Mesodermal cell (in vitro differentiated cells): ENCODE measurements at regions not wholly inside any gene's neighbourhood (a gene's known extent, or its start where the extent isn't known, plus 50 kb on each side); places are given as distances from the start of the nearest gene placed in this dataset.
"Not testable (repeated sequence)": the region's sequence is repeated elsewhere in the genome, so short reads cannot be mapped to it uniquely, and the experiment has no call there.

Experiments
- H3K27ac ChIP-seq: 2 replicates; pipeline ENCODE4 v1.7.0; 2013; ENCODE audit warnings: mild to moderate bottlenecking, low read depth, low read length, moderate library complexity; ENCODE audit not compliant: severe bottlenecking
- H3K36me3 ChIP-seq: 2 replicates; pipeline ENCODE4 v1.7.1; 2013; ENCODE audit warnings: mild to moderate bottlenecking, low read length, moderate library complexity; ENCODE audit not compliant: control insufficient read depth, insufficient read depth
- H3K4me1 ChIP-seq: one replicate; pipeline ENCODE4 v1.7.1; 2013; ENCODE audit warnings: mild to moderate bottlenecking, low read length; ENCODE audit not compliant: insufficient read depth, control insufficient read depth, poor library complexity, severe bottlenecking
- H3K4me3 ChIP-seq: 2 replicates; pipeline ENCODE4 v1.7.0; 2013; ENCODE audit warnings: low read length, control low read depth, mild to moderate bottlenecking; ENCODE audit not compliant: insufficient read depth, poor library complexity, severe bottlenecking; ENCODE audit errors: extremely low read depth
- H3K9me3 ChIP-seq: 2 replicates; pipeline ENCODE4 v1.7.1; 2013; ENCODE audit warnings: mild to moderate bottlenecking, low read length, moderate library complexity; ENCODE audit not compliant: control insufficient read depth
- WGBS, 2 experiments: methylation state at CpG; one replicate each; pipeline ENCODE4 v1.1.5; 2013; ENCODE audit warnings: missing lambda C conversion rate in 2 of 2; ENCODE audit not compliant: insufficient coverage in 2 of 2; 5-methylcytosine and 5-hydroxymethylcytosine counted together

DNA sequence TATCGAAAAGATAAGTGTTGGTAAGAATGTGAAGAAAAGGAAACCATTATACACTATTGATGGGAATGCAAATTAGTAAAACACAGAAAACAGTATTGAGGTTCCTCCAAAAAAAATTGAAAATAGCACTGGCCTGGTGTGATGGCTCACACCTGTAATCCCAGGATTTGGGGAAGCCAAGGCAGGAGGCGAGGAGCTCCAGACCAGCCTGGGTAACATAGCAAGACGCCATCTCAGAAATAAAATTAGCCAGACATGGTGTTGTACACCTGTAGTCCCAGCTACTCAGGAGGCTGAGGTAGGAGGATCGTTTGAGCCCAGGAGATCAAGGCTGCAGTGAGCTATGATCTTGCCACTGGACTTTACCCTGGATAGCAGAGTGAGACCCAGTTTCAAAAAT, 5303.4 kb upstream of the TPTE start:
- peaks cover 29% of the 10 kb centered on the region for H3K9me3 ChIP-seq
- not testable (repeated sequence) for H3K36me3 ChIP-seq, H3K27ac ChIP-seq, H3K4me1 ChIP-seq, H3K4me3 ChIP-seq
- 43 to 59% methylated on average over 3 of the region's 4 CpGs for WGBS, 2 experiments

DNA sequence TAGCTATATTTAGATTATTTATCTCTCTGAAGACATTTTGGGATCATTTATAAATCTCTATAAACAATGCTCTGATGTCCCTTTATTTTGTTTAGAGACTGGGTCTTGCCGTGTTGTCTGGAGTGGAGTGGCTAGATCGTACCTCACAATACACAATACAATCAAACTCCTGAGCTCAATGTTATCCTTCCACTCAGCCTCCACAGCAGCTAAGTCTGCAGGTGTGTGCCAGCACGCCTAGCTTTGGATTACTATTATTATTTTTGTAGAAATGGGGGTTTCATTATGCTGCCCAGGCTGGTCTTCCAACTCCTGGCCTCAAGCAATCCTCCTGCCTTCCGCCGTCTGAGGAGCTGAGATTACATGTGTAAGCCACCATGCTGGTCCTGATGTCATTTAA, 5301.4 kb upstream of the TPTE start:
- H3K4me1 ChIP-seq, H3K4me3 ChIP-seq, H3K27ac ChIP-seq, H3K36me3 ChIP-seq: not testable (repeated sequence)
- H3K9me3 ChIP-seq: peaks cover 49% of the 10 kb centered on the region
- 66 to 85% methylated on average over 2 of the region's 5 CpGs for WGBS, 2 experiments

DNA sequence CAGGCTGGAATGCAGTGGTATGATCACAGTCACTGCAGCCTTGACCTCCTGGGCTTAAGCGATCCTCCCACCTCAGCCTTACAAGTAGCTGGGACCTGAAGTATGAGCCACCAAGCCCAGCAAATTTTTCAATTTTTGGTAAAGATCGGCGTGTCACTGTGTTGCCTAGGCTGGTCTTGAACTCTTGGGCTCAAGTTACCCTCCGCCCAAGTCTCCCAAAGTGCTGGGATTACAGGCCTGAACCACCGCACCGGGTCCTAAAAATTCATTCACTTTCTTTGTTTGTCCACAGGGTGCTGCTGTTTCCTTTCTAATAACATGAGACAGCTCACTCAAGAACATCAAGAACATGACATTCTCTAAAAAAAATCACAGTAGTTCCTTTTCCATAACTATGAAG, 5300.9 kb upstream of the TPTE start:
- WGBS, 2 experiments: 66 to 73% methylated on average over 6 of the region's 6 CpGs
- not testable (repeated sequence) for H3K36me3 ChIP-seq, H3K4me1 ChIP-seq, H3K27ac ChIP-seq, H3K4me3 ChIP-seq
- peaks cover 52% of the 10 kb centered on the region for H3K9me3 ChIP-seq

DNA sequence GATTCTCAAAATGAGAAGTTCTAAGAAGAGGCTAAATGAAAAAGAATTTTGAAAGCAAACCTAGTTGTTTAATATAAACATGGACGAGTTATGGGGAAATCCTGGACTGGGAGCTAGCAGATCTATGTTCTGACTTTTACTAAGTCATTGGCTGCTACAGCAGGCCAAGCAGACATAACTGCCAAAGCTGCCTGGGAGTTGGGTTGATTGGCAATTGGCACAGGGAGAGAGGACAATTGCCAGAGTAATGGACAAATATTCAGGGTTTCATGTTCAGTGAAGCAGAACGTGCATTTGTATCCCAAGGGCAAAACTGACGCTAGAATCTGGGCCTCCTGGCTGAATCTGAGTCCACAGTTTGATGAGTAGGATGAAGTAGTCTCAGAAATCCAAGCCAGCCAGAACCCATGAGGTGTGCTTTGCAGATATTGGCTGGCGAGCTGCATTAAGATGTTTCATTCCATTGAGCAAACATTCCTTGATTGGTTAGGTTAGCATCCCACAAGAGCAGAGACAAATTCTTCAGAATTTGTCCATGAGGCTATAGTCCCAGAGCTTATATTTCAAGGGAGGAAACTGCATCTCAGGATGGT, 5299.8 kb upstream of the TPTE start:
- H3K4me1 ChIP-seq, H3K36me3 ChIP-seq, H3K4me3 ChIP-seq, H3K27ac ChIP-seq: not testable (repeated sequence)
- WGBS, 2 experiments: 40 to 49% methylated on average over 1 to 2 of the region's 4 CpGs
- peaks cover 56% of the 10 kb centered on the region for H3K9me3 ChIP-seq

DNA sequence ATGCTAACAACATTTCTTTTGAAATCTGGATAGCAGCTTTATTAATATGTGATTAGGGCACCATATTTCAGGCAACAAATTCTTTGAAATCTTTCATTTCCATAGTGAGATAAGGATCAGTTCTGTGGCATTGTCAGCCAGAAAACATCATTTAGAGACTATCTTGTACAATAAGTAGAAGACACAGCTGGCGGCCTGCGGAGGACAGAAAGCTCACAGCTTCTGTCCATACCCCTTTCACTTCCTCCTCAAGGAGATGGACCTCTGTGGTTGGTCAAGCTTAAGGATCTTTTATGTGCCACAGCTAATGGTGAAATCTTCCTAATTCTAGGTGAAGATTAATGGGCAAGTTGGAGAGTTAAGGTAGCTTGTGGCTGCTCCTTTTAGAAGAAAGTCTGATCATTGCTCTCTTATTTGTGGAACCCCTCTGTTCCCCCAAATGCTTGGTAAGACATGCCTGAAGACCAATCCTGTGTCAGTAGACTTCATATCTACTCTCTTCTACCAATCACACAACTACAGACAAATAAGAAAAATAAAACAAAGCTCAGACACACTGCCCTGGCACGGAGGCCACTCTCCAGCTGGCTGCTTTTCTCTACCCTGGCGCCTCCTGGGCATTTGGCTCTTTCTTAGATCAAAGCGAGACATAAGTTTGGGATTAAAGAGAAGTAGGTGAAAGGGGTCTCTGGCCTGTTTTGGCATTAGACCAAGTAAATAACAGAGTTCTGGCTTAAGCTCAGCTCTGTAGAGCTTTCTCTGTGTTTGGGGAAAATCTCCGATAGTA, 5298.2 kb upstream of the TPTE start:
- not testable (repeated sequence) for H3K36me3 ChIP-seq, H3K4me3 ChIP-seq, H3K27ac ChIP-seq, H3K4me1 ChIP-seq
- peaks cover 54% of the 10 kb centered on the region for H3K9me3 ChIP-seq
- 54 to 73% methylated on average over 4 of the region's 6 CpGs for WGBS, 2 experiments

DNA sequence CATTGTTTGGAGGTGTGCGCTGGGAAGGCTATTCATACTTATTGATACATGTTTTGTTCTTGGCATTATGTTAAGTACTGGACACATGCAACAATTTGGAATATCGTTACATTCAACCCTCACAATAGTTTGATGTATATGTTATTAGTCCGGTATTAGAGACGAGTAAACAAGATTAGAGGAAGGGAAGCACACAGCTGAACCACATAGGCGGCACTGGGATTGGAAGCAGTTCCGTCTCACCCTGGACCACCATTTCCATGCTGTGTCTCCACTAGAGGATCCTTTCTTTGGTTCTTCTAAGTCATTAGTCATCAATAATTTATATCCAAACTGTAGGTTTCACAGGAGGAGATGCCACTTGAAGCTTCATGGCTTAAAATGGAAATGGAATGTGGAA, 5297.2 kb upstream of the TPTE start:
- H3K27ac ChIP-seq, H3K4me1 ChIP-seq, H3K36me3 ChIP-seq, H3K4me3 ChIP-seq: not testable (repeated sequence)
- peaks cover 59% of the 10 kb centered on the region for H3K9me3 ChIP-seq
- WGBS, 2 experiments: 79% methylated on average over 4 of the region's 6 CpGs

DNA sequence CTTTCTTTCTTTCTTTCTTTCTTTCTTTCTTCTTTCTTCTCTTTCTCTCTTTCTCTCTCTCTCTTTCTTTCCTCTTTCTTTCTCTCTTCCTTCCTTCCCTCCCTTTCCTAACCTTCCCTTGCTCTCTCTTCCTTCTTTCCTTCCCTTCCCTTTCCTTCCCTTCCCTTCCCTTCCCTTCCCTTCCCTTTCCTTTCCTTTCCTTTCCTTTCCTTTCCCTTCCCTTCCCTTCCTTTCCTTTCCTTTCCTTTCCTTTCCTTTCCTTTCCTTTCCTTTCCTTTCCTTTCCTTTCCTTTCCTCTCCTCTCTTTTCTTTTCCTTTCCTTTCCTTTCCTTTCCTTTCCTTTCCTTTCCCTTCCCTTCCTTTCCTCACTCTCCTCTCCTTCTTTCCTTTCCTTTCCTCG, 5294.1 kb upstream of the TPTE start:
- H3K9me3 ChIP-seq: peaks cover 73% of the 10 kb centered on the region
- H3K4me3 ChIP-seq, H3K27ac ChIP-seq, H3K4me1 ChIP-seq, H3K36me3 ChIP-seq: not testable (repeated sequence)
- WGBS, 2 experiments: 0% methylated on average over 1 of the region's 1 CpG; no CpG with 5 or more reads in 1 of the 2 experiments

DNA sequence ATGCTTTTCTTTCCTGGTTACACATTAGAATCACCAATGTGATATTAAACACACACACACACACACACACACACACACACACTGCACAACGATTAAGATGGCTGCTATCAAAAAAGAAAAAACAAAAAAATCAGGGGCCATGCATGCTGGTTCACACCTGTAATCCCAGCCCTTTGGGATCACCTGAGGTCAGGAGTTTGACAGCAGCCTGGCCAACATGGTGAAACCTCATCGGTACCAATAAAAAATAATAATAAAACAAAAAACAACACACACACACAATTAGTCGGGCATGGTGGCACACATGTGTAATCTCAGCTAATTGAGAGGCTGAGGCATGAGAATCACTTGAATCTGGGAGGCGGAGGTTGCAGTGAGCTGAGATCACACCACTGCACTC, 5290.8 kb upstream of the TPTE start:
- H3K4me3 ChIP-seq, H3K4me1 ChIP-seq, H3K27ac ChIP-seq, H3K36me3 ChIP-seq: not testable (repeated sequence)
- H3K9me3 ChIP-seq: peaks cover 75% of the 10 kb centered on the region
- 49 to 71% methylated on average over 2 to 3 of the region's 4 CpGs for WGBS, 2 experiments

DNA sequence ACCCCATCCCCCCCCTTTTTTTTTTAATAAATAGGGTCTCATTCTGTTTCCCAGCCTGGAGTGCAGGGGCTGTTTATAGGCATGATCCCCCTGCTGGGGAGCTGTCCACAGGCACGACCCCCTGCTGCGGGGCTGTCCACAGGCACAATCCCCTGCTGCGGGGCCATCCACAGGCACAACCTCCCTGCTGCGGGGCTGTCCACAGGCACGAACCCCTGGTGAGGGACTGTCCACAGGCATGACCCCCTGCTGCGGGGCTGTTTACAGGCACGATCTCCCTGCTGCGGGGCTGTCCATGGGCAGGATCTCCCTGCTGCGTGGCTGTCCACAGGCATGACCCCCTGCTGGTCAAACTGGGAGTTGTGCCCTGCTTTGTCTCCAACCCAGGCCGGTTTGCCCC, 5290.1 kb upstream of the TPTE start:
- H3K4me3 ChIP-seq, H3K36me3 ChIP-seq, H3K4me1 ChIP-seq, H3K27ac ChIP-seq: not testable (repeated sequence)
- 65 to 68% methylated on average over 8 to 9 of the region's 10 CpGs for WGBS, 2 experiments
- H3K9me3 ChIP-seq: peaks cover 75% of the 10 kb centered on the region

DNA sequence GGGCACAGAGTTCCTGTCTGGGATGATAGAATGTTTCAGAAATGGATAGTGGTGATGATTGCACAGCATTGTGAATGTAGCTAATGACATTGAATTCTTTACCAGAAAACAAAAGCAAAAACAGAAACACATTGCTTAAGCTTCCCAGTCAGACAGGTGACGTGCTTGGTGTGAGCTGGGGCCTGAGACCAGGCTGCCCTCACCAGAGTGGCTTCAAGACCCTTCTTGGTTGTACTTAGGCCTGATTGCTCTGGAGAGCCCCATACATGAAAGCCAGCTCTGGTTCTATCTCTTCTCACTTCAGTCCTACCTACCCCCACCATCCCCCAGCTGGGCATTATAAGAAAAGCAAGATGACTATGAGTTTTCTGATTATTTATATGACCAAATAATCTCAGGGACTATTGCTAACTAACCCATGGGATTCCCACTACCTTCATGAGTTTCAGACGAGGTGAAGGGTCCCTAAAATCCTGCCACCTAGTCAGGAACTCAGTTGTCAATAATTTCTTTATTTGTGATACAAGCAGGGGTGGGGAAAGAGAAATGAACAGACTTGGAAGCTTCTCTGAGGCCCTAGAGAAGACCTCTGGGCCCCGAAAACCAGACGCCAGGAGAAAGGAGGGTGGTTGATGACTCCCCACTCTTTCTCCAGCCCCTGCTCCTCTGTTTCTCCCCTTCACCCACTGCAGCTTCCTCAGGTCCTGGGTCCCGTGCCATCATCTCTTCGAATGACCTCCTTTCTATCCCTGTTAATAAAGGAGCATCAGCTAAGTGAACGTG, 5289.0 kb upstream of the TPTE start:
- 72 to 86% methylated on average over 3 of the region's 7 CpGs for WGBS, 2 experiments
- H3K27ac ChIP-seq, H3K4me3 ChIP-seq, H3K36me3 ChIP-seq, H3K4me1 ChIP-seq: not testable (repeated sequence)
- H3K9me3 ChIP-seq: peaks cover 78% of the 10 kb centered on the region

DNA sequence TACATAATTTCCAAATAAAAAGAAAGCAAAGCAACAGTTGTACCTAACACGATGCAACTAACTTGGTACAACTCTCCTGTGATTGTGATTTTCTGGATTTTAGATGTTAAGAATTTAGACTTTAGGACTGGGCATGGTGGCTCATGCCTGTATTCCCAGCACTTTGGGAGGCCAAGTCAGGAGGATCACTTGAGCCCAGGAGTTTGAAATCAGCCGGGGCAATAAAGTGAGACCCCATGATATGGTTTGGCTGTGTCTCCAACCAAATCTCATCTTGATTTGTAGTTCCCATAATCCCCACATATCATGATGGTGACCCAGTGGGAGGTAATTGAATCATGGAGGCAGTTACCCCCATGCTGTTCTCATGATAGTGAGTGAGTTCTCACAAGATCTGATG, 5285.6 kb upstream of the TPTE start:
- 53 to 72% methylated on average over 2 of the region's 2 CpGs for WGBS, 2 experiments
- H3K36me3 ChIP-seq, H3K27ac ChIP-seq, H3K4me1 ChIP-seq, H3K4me3 ChIP-seq: not testable (repeated sequence)
- peaks cover 64% of the 10 kb centered on the region for H3K9me3 ChIP-seq
